K562 (cell line): ENCODE measurements at regions not wholly inside any gene's neighbourhood (a gene's known extent, or its start where the extent isn't known, plus 50 kb on each side); places are given as distances from the start of the nearest gene placed in this dataset.

Experiments used
- ATAC-seq: fragments of 200-7000 bp; cut with Tn5 transposase; 3 replicates; pipeline ENCODE4 v1.9.1; 2020; ENCODE audit warnings: moderate library complexity
- BruUV-seq: library from RNA; stranded (reverse); fragments of 400-500 nt; replicated peaks from 2 replicates; lab custom pipeline; 2021; lab: Mats Ljungman, UMichigan
- CTCF ChIA-PET: fragments of 300-600 bp; formaldehyde crosslinking; extraction: SDS; loops from one replicate; lab custom pipeline; 2021; ENCODE audit warnings: low intra/inter-chr PET ratio; lab: Yijun Ruan, JAX
- POLR2A ChIA-PET: fragments of 300-600, 350-650 bp; sonication (Branson Sonifier 250); formaldehyde crosslinking; extraction: SDS; loops from one replicate; lab custom pipeline; 2021; ENCODE audit warnings: antibody characterized with exemption, inconsistent platforms; lab: Yijun Ruan, JAX
- DNase-seq, 4 experiments: peaks; one replicate each; pipeline versions ENCODE4 v3.0.0 to v3.0.0-alpha.2; 2011 to 2018; ENCODE audit warnings: low spot score in 3 of 4, mixed read lengths in 3 of 4; ENCODE audit errors: extremely low read depth in 1 of 4
- FAIRE-seq: peaks from 2 replicates; lab custom pipeline; 2011; peaks lifted over from hg19 to GRCh38; lab: Jason Lieb, UNC
- H2AFZ ChIP-seq: 2 replicates; pipeline ENCODE4 v1.6.0; 2011; ENCODE audit warnings: low read depth, low read length, control low read depth, inconsistent platforms
- H3K27ac ChIP-seq: fragments of 200-600 bp; 3 replicates; pipeline ENCODE4 v1.8.0; 2011; ENCODE audit warnings: low read depth, mild to moderate bottlenecking, control low read depth, inconsistent platforms, low read length, moderate library complexity, mixed read lengths; ENCODE audit errors: extremely low read depth
- H3K27me3 ChIP-seq, 2 experiments: fragments of 300-600 bp in 1 of 2; 2 replicates in 1 of 2; 3 replicates in 1 of 2; pipeline versions ENCODE4 v1.6.0 to v1.8.0; 2011; ENCODE audit warnings: inconsistent platforms in 2 of 2, low read length in 2 of 2, mild to moderate bottlenecking in 1 of 2, mixed read lengths in 1 of 2, moderate library complexity in 1 of 2; ENCODE audit not compliant: control insufficient read depth in 2 of 2, insufficient read depth in 2 of 2
- H3K36me3 ChIP-seq: fragments of 300-600 bp; 3 replicates; pipeline ENCODE4 v1.8.0; 2011; ENCODE audit warnings: mild to moderate bottlenecking, low read length, inconsistent platforms; ENCODE audit not compliant: control insufficient read depth, insufficient read depth
- H3K4me1 ChIP-seq, 2 experiments: fragments of 200-600 bp in 1 of 2; replicated peaks in 1 of 2; 2 replicates in 1 of 2; 3 replicates in 1 of 2; pipeline versions ENCODE4 v1.5.1 to v1.8.0; 2011; ENCODE audit warnings: inconsistent platforms in 2 of 2, low read length in 2 of 2, mild to moderate bottlenecking in 1 of 2, mixed read lengths in 1 of 2, moderate library complexity in 1 of 2; ENCODE audit not compliant: control insufficient read depth in 2 of 2, insufficient read depth in 2 of 2
- H3K4me2 ChIP-seq: 2 replicates; pipeline ENCODE4 v1.6.1; 2011; ENCODE audit warnings: low read length, control low read depth, inconsistent platforms, mixed read lengths; ENCODE audit not compliant: insufficient read depth
- H3K4me3 ChIP-seq: fragments of 200-600 bp; sonication (generic), shearing (Covaris generic); 2 replicates; pipeline ENCODE4 v1.5.1; 2016; ENCODE audit warnings: control low read depth, inconsistent platforms
- H3K79me2 ChIP-seq: fragments of 200-600 bp; 3 replicates; pipeline ENCODE4 v1.8.0; 2011; ENCODE audit warnings: low read length, inconsistent platforms; ENCODE audit not compliant: control insufficient read depth, insufficient read depth
- H3K9ac ChIP-seq, 2 experiments: 2 replicates each; pipeline versions ENCODE4 v1.6.0 to v1.6.1; 2011; ENCODE audit warnings: low read depth in 2 of 2, low read length in 2 of 2, control low read depth in 1 of 2, inconsistent platforms in 1 of 2, mild to moderate bottlenecking in 1 of 2, mixed read lengths in 1 of 2; ENCODE audit not compliant: insufficient read depth in 1 of 2
- H3K9me1 ChIP-seq: one replicate; pipeline ENCODE4 v1.6.0; 2011; ENCODE audit warnings: inconsistent platforms, mild to moderate bottlenecking, low read length, moderate library complexity; ENCODE audit not compliant: control insufficient read depth, insufficient read depth
- H3K9me3 ChIP-seq: replicated peaks from 2 replicates; pipeline ENCODE4 v1.5.1; 2011; ENCODE audit warnings: low read depth, low read length, inconsistent platforms; ENCODE audit not compliant: control insufficient read depth, insufficient read depth
- H4K20me1 ChIP-seq: replicated peaks from 2 replicates; pipeline ENCODE4 v1.6.1; 2011; ENCODE audit warnings: low read length, inconsistent platforms, mixed read lengths; ENCODE audit not compliant: control insufficient read depth, insufficient read depth
- BCL6 ChIP-seq: fragments of 250-450 bp; sonication (Bioruptor Pico); IDR thresholded peaks from 2 replicates; pipeline ENCODE4 v1.4.0; 2020
- CBX3 ChIP-seq, 2 experiments: IDR thresholded peaks; 1 replicate in 1 of 2; 2 replicates in 1 of 2; pipeline ENCODE4 v1.6.1; 2012; ENCODE audit warnings: inconsistent platforms in 2 of 2, low read length in 2 of 2, borderline replicate concordance in 1 of 2, control low read depth in 1 of 2
- ELK3 ChIP-seq: fragments of 450-650 bp; formaldehyde crosslinking; IDR thresholded peaks from 2 replicates; pipeline ENCODE4 v1.4.0; 2020; ENCODE audit warnings: mild to moderate bottlenecking
- HES1 ChIP-seq: fragments of 450-650 bp; IDR thresholded peaks from 2 replicates; pipeline ENCODE4 v1.6.1; 2016; ENCODE audit warnings: low read depth, mild to moderate bottlenecking, moderate library complexity
- MEF2A ChIP-seq: IDR thresholded peaks from 2 replicates; pipeline ENCODE4 v1.6.1; 2011; ENCODE audit warnings: low read depth, mild to moderate bottlenecking, low read length, moderate library complexity; ENCODE audit not compliant: control insufficient read depth
- MXI1 ChIP-seq: IDR thresholded peaks from 2 replicates; pipeline ENCODE4 v1.6.1; 2011; ENCODE audit warnings: low read depth, mild to moderate bottlenecking, improper control_type of control experiment, low read length
- NCOA4 ChIP-seq: fragments of 450-650 bp; IDR thresholded peaks from 2 replicates; pipeline ENCODE4 v1.6.1; 2018; ENCODE audit warnings: mild to moderate bottlenecking; ENCODE audit not compliant: partially characterized antibody
- POLR2B ChIP-seq: fragments of 450-650 bp; IDR thresholded peaks from 2 replicates; pipeline ENCODE4 v1.6.1; 2018; ENCODE audit warnings: low read depth; ENCODE audit not compliant: partially characterized antibody
- RBM22 ChIP-seq: fragments of 200-400 bp; formaldehyde crosslinking; IDR thresholded peaks from 2 replicates; pipeline ENCODE4 v1.6.1; 2018; ENCODE audit warnings: low read length, low read depth; ENCODE audit not compliant: poor library complexity, severe bottlenecking
- SIN3A ChIP-seq, 2 experiments: fragments of 150-350 bp in 1 of 2; IDR thresholded peaks; 2 replicates each; pipeline ENCODE4 v1.6.1; 2011 to 2016; ENCODE audit warnings: borderline replicate concordance in 2 of 2, low read depth in 2 of 2, low read length in 2 of 2, mild to moderate bottlenecking in 2 of 2, moderate library complexity in 2 of 2; ENCODE audit not compliant: control insufficient read depth in 1 of 2
- TGIF2 ChIP-seq: sonication (generic); formaldehyde crosslinking; IDR thresholded peaks from 2 replicates; pipeline ENCODE4 v1.8.1; 2022; ENCODE audit warnings: mild to moderate bottlenecking, missing genetic modification reagents, moderate library complexity
- ZBTB17 ChIP-seq: fragments of 450-650 bp; formaldehyde crosslinking; IDR thresholded peaks from 2 replicates; pipeline ENCODE4 v1.4.0; 2020; ENCODE audit warnings: mild to moderate bottlenecking
- ZNF217 ChIP-seq: sonication (generic); formaldehyde crosslinking; IDR thresholded peaks from 2 replicates; pipeline ENCODE4 v1.8.0; 2022; ENCODE audit warnings: mild to moderate bottlenecking, missing genetic modification reagents
- ZNF311 ChIP-seq: fragments of 250-450 bp; sonication (Bioruptor Pico); IDR thresholded peaks from 2 replicates; pipeline ENCODE4 v1.4.0; 2020; ENCODE audit warnings: mild to moderate bottlenecking, moderate library complexity
- ZNF511 ChIP-seq: sonication (generic); formaldehyde crosslinking; IDR thresholded peaks from 2 replicates; pipeline ENCODE4 v1.8.0; 2022; ENCODE audit warnings: mild to moderate bottlenecking, missing genetic modification reagents
- WGBS: fragments of 100-300 bp; shearing (Covaris generic); methylation state at CpG from one replicate; pipeline ENCODE4 v1.1.6; 2016; ENCODE audit warnings: low coverage, mixed read lengths; ENCODE audit not compliant: insufficient coverage; ENCODE audit errors: missing lambda C conversion rate; 5-methylcytosine and 5-hydroxymethylcytosine counted together
- in situ Hi-C: fragments of 300-500 bp; cut with MboI; formaldehyde crosslinking; loops from 4 replicates; pipeline ENCODE4 v1.15.0; 2018; ENCODE audit warnings: inconsistent platforms, mixed read lengths
- intact Hi-C: fragments of 100-400 bp; cut with micrococcal nuclease; formaldehyde crosslinking; loops from 2 replicates; pipeline ENCODE4 v1.14.2; 2022
- TF ChIP-seq, protein P1 (sequence below), 2 experiments: fragments of 150-350 bp in 1 of 2; IDR thresholded peaks; 2 replicates each; pipeline ENCODE4 v1.6.1; 2012 to 2016; ENCODE audit warnings: low read depth in 2 of 2, low read length in 2 of 2, mild to moderate bottlenecking in 1 of 2, moderate library complexity in 1 of 2

GRCh38 chr11:79890272-79890671 lies 449.4 kb upstream of the TENM4 start:
- ATAC-seq (no peak), DNase-seq (no peak)
- in situ Hi-C loops = no loop called here
- no peaks in the 10 kb centered on the region for H3K79me2 ChIP-seq
- no peak overlapping the region for H3K27ac ChIP-seq
- H4K20me1 ChIP-seq = no peaks in the 10 kb centered on the region
- H3K9ac ChIP-seq = no peak overlapping the region
- POLR2A ChIA-PET = no interaction called here
- H3K9me1 ChIP-seq = no peaks in the 10 kb centered on the region
- no peak overlapping the region for H3K4me3 ChIP-seq
- no TSS peak for BruUV-seq
- H2AFZ ChIP-seq = no peak overlapping the region
- no peaks in the 10 kb centered on the region for H3K27me3 ChIP-seq
- no peaks in the 10 kb centered on the region for H3K9me3 ChIP-seq
- 0% methylated on average over 1 of the region's 1 CpG for WGBS
- H3K36me3 ChIP-seq = no peaks in the 10 kb centered on the region
- TF ChIP-seq MEF2A (no peak), RBM22 (no peak), POLR2B (no peak), ZNF217 (CRISPR knock-in tag) (no peak), HES1 (no peak), TGIF2 (no peak), MXI1 (no peak), ZNF311 (CRISPR knock-in tag) (no peak), ZBTB17 (no peak), SIN3A (IDR thresholded peaks at IDR 0.05; ENCODE audit: borderline replicate concordance in 2 of 2, control insufficient read depth in 1 of 2, low read depth in 2 of 2, low read length in 2 of 2) (no peak), BCL6 (CRISPR knock-in tag) (no peak), ELK3 (CRISPR knock-in tag) (no peak), NCOA4 (no peak), ZNF511 (CRISPR knock-in tag) (no peak), CBX3 (IDR thresholded peaks at IDR 0.05; ENCODE audit: borderline replicate concordance in 1 of 2, low read length in 2 of 2) (no peak)
- TF ChIP-seq, protein P1, sequence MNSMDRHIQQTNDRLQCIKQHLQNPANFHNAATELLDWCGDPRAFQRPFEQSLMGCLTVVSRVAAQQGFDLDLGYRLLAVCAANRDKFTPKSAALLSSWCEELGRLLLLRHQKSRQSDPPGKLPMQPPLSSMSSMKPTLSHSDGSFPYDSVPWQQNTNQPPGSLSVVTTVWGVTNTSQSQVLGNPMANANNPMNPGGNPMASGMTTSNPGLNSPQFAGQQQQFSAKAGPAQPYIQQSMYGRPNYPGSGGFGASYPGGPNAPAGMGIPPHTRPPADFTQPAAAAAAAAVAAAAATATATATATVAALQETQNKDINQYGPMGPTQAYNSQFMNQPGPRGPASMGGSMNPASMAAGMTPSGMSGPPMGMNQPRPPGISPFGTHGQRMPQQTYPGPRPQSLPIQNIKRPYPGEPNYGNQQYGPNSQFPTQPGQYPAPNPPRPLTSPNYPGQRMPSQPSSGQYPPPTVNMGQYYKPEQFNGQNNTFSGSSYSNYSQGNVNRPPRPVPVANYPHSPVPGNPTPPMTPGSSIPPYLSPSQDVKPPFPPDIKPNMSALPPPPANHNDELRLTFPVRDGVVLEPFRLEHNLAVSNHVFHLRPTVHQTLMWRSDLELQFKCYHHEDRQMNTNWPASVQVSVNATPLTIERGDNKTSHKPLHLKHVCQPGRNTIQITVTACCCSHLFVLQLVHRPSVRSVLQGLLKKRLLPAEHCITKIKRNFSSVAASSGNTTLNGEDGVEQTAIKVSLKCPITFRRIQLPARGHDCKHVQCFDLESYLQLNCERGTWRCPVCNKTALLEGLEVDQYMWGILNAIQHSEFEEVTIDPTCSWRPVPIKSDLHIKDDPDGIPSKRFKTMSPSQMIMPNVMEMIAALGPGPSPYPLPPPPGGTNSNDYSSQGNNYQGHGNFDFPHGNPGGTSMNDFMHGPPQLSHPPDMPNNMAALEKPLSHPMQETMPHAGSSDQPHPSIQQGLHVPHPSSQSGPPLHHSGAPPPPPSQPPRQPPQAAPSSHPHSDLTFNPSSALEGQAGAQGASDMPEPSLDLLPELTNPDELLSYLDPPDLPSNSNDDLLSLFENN (IDR thresholded peaks at IDR 0.05; ENCODE audit: low read depth in 2 of 2, low read length in 2 of 2) = no peak
- TF ChIP-seq, all 486 proteins: peak for 0
- intact Hi-C loops = no loop called here
- H3K4me2 ChIP-seq = no peak overlapping the region
- no peak for FAIRE-seq
- CTCF ChIA-PET = no interaction called here
- no peaks in the 10 kb centered on the region for H3K4me1 ChIP-seq
